ENCODE measurements at regions not wholly inside any gene's neighbourhood (a gene's known extent, or its start where the extent isn't known, plus 50 kb on each side); places are given as distances from the start of the nearest gene placed in this dataset.

GRCh38 chr12:45658020-45658419 lies 71.5 kb upstream of the ARID2 start:
- TF ChIP-seq KDM1A (IDR thresholded peaks at IDR 0.05) (no peak), CHD1 (IDR thresholded peaks at IDR 0.05; ENCODE audit: low read length) (no peak), CTCF (IDR thresholded peaks at IDR 0.05 in 2 of 3, conservative IDR thresholded peaks at IDR 0.05 in 1 of 3; ENCODE audit: insufficient read depth in 2 of 3, low read depth in 1 of 3, low read length in 3 of 3) (no peak), ID3 (CRISPR knock-in tag; IDR thresholded peaks at IDR 0.05) (no peak), ID3 (tag; IDR thresholded peaks at IDR 0.05) (no peak), MTA3 (IDR thresholded peaks at IDR 0.05; ENCODE audit: borderline replicate concordance) (no peak), TRIM24 (IDR thresholded peaks at IDR 0.05) (no peak), CEBPZ (IDR thresholded peaks at IDR 0.05; ENCODE audit: borderline replicate concordance, low read depth, low read length) (no peak), ZFP91 (CRISPR knock-in tag; IDR thresholded peaks at IDR 0.05) (no peak), YY1 (IDR thresholded peaks at IDR 0.05; ENCODE audit: borderline replicate concordance in 1 of 3, control insufficient read depth in 1 of 3, extremely low read depth in 1 of 3, insufficient read depth in 3 of 3, insufficient read length in 1 of 3, insufficient replicate concordance in 2 of 3, low read depth in 1 of 3, low read length in 2 of 3) (no peak), ZNF121 (CRISPR knock-in tag; conservative IDR thresholded peaks at IDR 0.05) (no peak), CTBP1 (IDR thresholded peaks at IDR 0.05; ENCODE audit: borderline replicate concordance) (no peak), RNF2 (IDR thresholded peaks at IDR 0.05) (no peak), MEF2A (IDR thresholded peaks at IDR 0.05; ENCODE audit: control insufficient read depth, low read depth, low read length) (no peak), ZNF174 (CRISPR knock-in tag; IDR thresholded peaks at IDR 0.05) (no peak)

All from K562 (cell line).